ENCODE measurements at regions not wholly inside any gene's neighbourhood (a gene's known extent, or its start where the extent isn't known, plus 50 kb on each side); places are given as distances from the start of the nearest gene placed in this dataset.

- no peak for TF ChIP-seq CTCF (conservative IDR thresholded peaks at IDR 0.05; ENCODE audit: low read depth in 2 of 2)
- TF ChIP-seq EZH2 (IDR thresholded peaks at IDR 0.05; ENCODE audit: low read depth, unreplicated experiment) = no peak
- TF ChIP-seq REST (IDR thresholded peaks at IDR 0.05; ENCODE audit: unreplicated experiment) = no peak
- TF ChIP-seq POLR2AphosphoS5 (IDR thresholded peaks at IDR 0.05; ENCODE audit: low read depth) = no peak
- TF ChIP-seq ZNF331 (CRISPR knock-in tag; IDR thresholded peaks at IDR 0.05; ENCODE audit: low read depth) = no peak
- TF ChIP-seq STAT1 (IDR thresholded peaks at IDR 0.05; ENCODE audit: unreplicated experiment) = no peak
- TF ChIP-seq EZH2phosphoT487 (IDR thresholded peaks at IDR 0.05; ENCODE audit: unreplicated experiment) = no peak
Observed at GRCh38 chr1:43067233-43067745, 104.8 kb downstream of the EBNA1BP2 start.
